GM21528 (cell line): ENCODE measurements at regions not wholly inside any gene's neighbourhood (a gene's known extent, or its start where the extent isn't known, plus 50 kb on each side); places are given as distances from the start of the nearest gene placed in this dataset.
"Not testable (repeated sequence)": the region's sequence is repeated elsewhere in the genome, so short reads cannot be mapped to it uniquely, and the experiment has no call there.

ENCODE experiments used
- ATAC-seq: cut with Tn5 transposase; IDR thresholded peaks from one replicate; pipeline ENCODE4 v1.9.1; 2021; ENCODE audit warnings: mild to moderate bottlenecking, moderate library complexity; ENCODE audit not compliant: unreplicated experiment, low FRiP score

- ATAC-seq: no peak
Measured at GRCh38 chr1:213749558-213749957, 238.2 kb upstream of the PROX1 start.

GRCh38 chr1:213750231-213751063, 237.3 kb upstream of the PROX1 start:
- no peak for ATAC-seq

GRCh38 chr1:213751064-213751397, 236.7 kb upstream of the PROX1 start:
- ATAC-seq: no peak

GRCh38 chr1:213759359-213760181, 228.2 kb upstream of the PROX1 start:
- ATAC-seq: no peak

- ATAC-seq: no peak
Measured at GRCh38 chr1:213761845-213762407, 225.8 kb upstream of the PROX1 start.

GRCh38 chr1:213767683-213768082, 220.1 kb upstream of the PROX1 start:
- ATAC-seq: no peak

GRCh38 chr1:213772128-213773063, 215.4 kb upstream of the PROX1 start:
- ATAC-seq: no peak

- ATAC-seq: no peak
Measured at GRCh38 chr1:213773975-213774374, 213.8 kb upstream of the PROX1 start.

- ATAC-seq: no peak
Measured at GRCh38 chr1:213776969-213777368, 210.8 kb upstream of the PROX1 start.

GRCh38 chr1:213779228-213779627, 208.5 kb upstream of the PROX1 start:
- ATAC-seq: no peak

- ATAC-seq: no peak
Measured at GRCh38 chr1:213782941-213783672, 204.7 kb upstream of the PROX1 start.

- ATAC-seq: no peak
Measured at GRCh38 chr1:213783893-213784292, 203.9 kb upstream of the PROX1 start.

- ATAC-seq: no peak
Measured at GRCh38 chr1:213786683-213787082, 201.1 kb upstream of the PROX1 start.

GRCh38 chr1:213790565-213790964, 197.2 kb upstream of the PROX1 start:
- ATAC-seq: no peak

- no peak for ATAC-seq
Measured at GRCh38 chr1:213793482-213794067, 194.2 kb upstream of the PROX1 start.

GRCh38 chr1:213796525-213796924, 191.2 kb upstream of the PROX1 start:
- no peak for ATAC-seq

- ATAC-seq: not testable (repeated sequence)
Measured at GRCh38 chr1:213808288-213808687, 179.5 kb upstream of the PROX1 start.

GRCh38 chr1:213817156-213817555, 170.6 kb upstream of the PROX1 start:
- ATAC-seq: no peak
